Loucy (cell line): ENCODE measurements at regions not wholly inside any gene's neighbourhood (a gene's known extent, or its start where the extent isn't known, plus 50 kb on each side); places are given as distances from the start of the nearest gene placed in this dataset.
"Not testable (repeated sequence)": the region's sequence is repeated elsewhere in the genome, so short reads cannot be mapped to it uniquely, and the experiment has no call there.

Experiments used
- CTCF ChIP-seq: fragments of 200-600 bp; sonication (generic); conservative IDR thresholded peaks from 2 replicates; pipeline ENCODE4 v1.5.1; 2014; ENCODE audit warnings: mild to moderate bottlenecking, antibody characterized with exemption, low read length
- EZH2phosphoT487 ChIP-seq: fragments of 200-600 bp; IDR thresholded peaks from 2 replicates; pipeline ENCODE4 v1.6.1; 2018; ENCODE audit warnings: antibody characterized with exemption, mild to moderate bottlenecking, moderate library complexity, borderline replicate concordance

GRCh38 chr21:9043089-9043488, 1478.3 kb upstream of the TPTE start:
- TF ChIP-seq CTCF, EZH2phosphoT487: not testable (repeated sequence)
